Testis (tissue), 2 donors: ENCODE measurements at regions not wholly inside any gene's neighbourhood (a gene's known extent, or its start where the extent isn't known, plus 50 kb on each side); places are given as distances from the start of the nearest gene placed in this dataset.

Experiments used
- CTCF ChIP-seq, 3 experiments: fragments of 450-650 bp in 2 of 3; fragments of 200-600 bp in 1 of 3; sonication (generic) in 1 of 3; IDR thresholded peaks; one replicate each; pipeline ENCODE4 v1.5.1; 2016 to 2019; ENCODE audit warnings: antibody characterized with exemption in 3 of 3, mild to moderate bottlenecking in 2 of 3, moderate library complexity in 1 of 3
- POLR2A ChIP-seq: fragments of 450-650 bp; IDR thresholded peaks from one replicate; pipeline ENCODE4 v1.6.1; 2017; ENCODE audit warnings: antibody characterized with exemption, mild to moderate bottlenecking, moderate library complexity

GRCh38 chr5:169421677-169422076 is 120.7 kb upstream of the SLIT3 start:
- no peak for TF ChIP-seq CTCF (IDR thresholded peaks at IDR 0.05)
- TF ChIP-seq POLR2A, result no peak
